ENCODE measurements at regions not wholly inside any gene's neighbourhood (a gene's known extent, or its start where the extent isn't known, plus 50 kb on each side); places are given as distances from the start of the nearest gene placed in this dataset.

DNA sequence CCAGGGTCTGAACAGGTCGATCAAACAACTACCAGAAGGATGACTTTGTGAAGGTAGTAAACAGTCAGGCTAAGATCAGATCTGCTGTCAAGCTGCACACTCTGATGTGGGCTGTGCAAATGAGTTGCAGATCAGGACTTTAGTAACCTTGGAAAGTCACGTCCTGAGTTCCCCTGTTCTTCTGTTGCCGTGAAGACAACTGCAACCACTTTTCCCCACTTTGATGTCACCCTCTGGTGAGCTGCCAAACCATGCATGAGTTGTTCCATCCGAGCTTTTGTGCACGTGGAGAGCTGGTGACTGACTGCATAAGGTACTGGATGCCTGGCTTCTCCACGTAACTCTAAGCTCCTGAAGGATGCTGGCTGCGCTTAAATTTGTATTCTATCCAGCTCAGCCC lies 111.0 kb downstream of the CD83 start:
- no peak for DNase-seq
- TF ChIP-seq EP300 (IDR thresholded peaks at IDR 0.05) (no peak), POLR2A (IDR thresholded peaks at IDR 0.05) (no peak)
- TF ChIP-seq, protein P1, sequence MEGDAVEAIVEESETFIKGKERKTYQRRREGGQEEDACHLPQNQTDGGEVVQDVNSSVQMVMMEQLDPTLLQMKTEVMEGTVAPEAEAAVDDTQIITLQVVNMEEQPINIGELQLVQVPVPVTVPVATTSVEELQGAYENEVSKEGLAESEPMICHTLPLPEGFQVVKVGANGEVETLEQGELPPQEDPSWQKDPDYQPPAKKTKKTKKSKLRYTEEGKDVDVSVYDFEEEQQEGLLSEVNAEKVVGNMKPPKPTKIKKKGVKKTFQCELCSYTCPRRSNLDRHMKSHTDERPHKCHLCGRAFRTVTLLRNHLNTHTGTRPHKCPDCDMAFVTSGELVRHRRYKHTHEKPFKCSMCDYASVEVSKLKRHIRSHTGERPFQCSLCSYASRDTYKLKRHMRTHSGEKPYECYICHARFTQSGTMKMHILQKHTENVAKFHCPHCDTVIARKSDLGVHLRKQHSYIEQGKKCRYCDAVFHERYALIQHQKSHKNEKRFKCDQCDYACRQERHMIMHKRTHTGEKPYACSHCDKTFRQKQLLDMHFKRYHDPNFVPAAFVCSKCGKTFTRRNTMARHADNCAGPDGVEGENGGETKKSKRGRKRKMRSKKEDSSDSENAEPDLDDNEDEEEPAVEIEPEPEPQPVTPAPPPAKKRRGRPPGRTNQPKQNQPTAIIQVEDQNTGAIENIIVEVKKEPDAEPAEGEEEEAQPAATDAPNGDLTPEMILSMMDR (IDR thresholded peaks at IDR 0.05): no peak
- intact Hi-C loops (cut with DNase I): no loop called here
- no peaks in the 10 kb centered on the region for H3K27me3 ChIP-seq
- H3K36me3 ChIP-seq: no peaks in the 10 kb centered on the region
- WGBS, 3 donors: 66 to 68% (median 67%) methylated on average over 7 of the region's 7 CpGs
- no peaks in the 10 kb centered on the region for H3K4me1 ChIP-seq (ENCODE audit: insufficient read depth)
- H3K9me3 ChIP-seq: no peaks in the 10 kb centered on the region
- H3K27ac ChIP-seq: no peak overlapping the region
- H3K4me3 ChIP-seq: no peak overlapping the region

DNA sequence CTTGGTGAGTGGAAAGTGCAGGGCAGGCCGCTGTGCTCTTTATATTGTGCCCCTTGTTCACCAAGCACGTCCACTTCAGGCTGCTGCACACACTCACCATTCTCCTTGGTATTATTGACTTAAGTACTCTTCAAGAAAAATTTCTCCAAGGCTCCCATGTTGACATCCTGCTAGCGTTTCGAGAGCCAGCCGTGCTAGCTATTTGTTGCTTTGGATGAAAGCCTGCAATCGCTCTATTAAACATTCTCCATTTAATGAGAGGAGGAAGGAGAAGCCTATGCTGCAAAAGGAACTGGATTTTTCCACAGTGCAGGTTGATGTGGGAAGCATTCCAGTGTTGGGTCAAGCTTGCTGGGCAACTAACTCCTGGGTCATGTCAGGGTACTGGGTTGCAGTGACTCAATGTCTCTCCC lies 113.5 kb downstream of the CD83 start:
- intact Hi-C loops (cut with DNase I): no loop called here
- H3K36me3 ChIP-seq: no peaks in the 10 kb centered on the region
- TF ChIP-seq EP300 (IDR thresholded peaks at IDR 0.05) (no peak), POLR2A (IDR thresholded peaks at IDR 0.05) (no peak)
- TF ChIP-seq, protein P1 (IDR thresholded peaks at IDR 0.05): no peak
- H3K27ac ChIP-seq: no peak overlapping the region
- H3K4me1 ChIP-seq (ENCODE audit: insufficient read depth): no peaks in the 10 kb centered on the region
- no peaks in the 10 kb centered on the region for H3K27me3 ChIP-seq
- H3K9me3 ChIP-seq: no peaks in the 10 kb centered on the region
- WGBS, 3 donors: 67 to 80% (median 79%) methylated on average over 6 of the region's 6 CpGs
- H3K4me3 ChIP-seq: no peak overlapping the region
- no peak for DNase-seq

DNA sequence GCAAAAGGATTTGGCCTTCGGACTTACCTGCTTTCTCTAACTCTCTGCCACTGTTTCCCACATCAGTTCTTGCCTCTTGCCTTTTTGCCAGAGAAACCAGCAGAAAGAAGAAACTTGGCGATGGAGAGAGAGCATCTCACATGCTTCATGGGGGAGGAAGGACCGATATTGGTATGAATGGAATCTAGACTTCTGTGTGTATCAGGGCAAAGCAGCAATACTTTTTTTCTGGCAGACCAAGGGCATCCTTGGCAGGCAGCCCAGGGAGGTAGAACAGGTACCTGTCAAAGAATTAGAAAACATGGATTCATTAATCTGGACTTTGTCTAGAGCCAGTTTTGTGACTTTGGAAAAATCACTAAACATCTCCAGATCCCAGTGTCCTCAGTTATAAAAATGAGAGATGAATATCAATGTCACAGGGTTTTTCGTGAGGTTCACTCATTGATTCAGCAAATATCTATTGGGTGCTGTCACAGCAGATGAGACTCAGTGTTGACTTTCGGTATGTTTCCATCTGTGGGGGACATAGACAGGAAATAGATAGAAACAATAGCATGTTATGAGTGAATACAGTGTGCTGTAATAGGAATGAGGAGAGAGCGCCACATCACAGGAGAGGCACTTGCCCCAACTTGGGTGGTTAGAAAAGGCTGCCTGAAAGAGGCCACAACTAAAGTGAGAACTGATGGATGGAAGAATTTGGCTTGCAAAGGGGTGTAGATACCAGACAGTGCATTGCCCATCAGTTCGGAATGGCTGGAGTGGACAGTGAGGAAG lies 114.1 kb downstream of the CD83 start:
- TF ChIP-seq, protein P1 (IDR thresholded peaks at IDR 0.05): no peak
- TF ChIP-seq EP300 (IDR thresholded peaks at IDR 0.05) (no peak), POLR2A (IDR thresholded peaks at IDR 0.05) (no peak)
- 83 to 86% (median 84%) methylated on average over 7 of the region's 7 CpGs for WGBS, 3 donors
- intact Hi-C loops (cut with DNase I): no loop called here

DNA sequence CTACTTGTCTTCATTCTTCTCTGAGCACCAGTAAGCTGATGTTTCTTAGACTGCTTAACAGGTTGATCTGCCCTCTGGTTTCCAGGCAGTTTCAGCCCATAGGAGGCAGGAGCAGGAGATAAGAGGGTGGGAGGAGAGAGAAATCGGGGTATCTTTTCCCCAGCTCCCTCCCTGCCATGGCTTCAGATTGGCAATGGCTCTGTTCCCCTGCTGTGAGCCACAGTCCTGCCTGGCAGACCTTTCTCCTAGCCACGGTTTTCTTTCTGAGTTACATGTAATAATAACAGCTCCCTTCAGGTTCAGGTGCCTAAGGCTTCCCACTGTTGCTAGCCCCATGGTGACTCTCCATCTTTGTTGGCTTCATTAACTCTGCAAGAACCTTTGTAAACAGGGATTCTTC lies 115.3 kb downstream of the CD83 start:
- TF ChIP-seq POLR2A (IDR thresholded peaks at IDR 0.05) (no peak), EP300 (IDR thresholded peaks at IDR 0.05) (no peak)
- TF ChIP-seq, protein P1 (IDR thresholded peaks at IDR 0.05): no peak
- Histone ChIP-seq H3K9me3 (no peaks in the 10 kb centered on the region), H3K27ac (no peak overlapping the region), H3K4me3 (no peak overlapping the region), H3K4me1 (ENCODE audit: insufficient read depth) (no peaks in the 10 kb centered on the region), H3K27me3 (no peaks in the 10 kb centered on the region), H3K36me3 (no peaks in the 10 kb centered on the region)
- WGBS, 3 donors: 93 to 94% (median 93%) methylated on average over 2 of the region's 2 CpGs
- no peak for DNase-seq
- intact Hi-C loops (cut with DNase I): no loop called here

More for the DNA sequence above, 114.1 kb downstream of the CD83 start:
- Histone ChIP-seq H3K36me3 (no peaks in the 10 kb centered on the region), H3K4me1 (ENCODE audit: insufficient read depth) (no peaks in the 10 kb centered on the region), H3K27me3 (no peaks in the 10 kb centered on the region), H3K9me3 (no peaks in the 10 kb centered on the region), H3K4me3 (no peak overlapping the region), H3K27ac (no peak overlapping the region)
- DNase-seq: no peak
